Bronchial epithelial cell (primary cell): ENCODE measurements at regions not wholly inside any gene's neighbourhood (a gene's known extent, or its start where the extent isn't known, plus 50 kb on each side); places are given as distances from the start of the nearest gene placed in this dataset.

Experiments used
- DNase-seq: peaks from one replicate; pipeline ENCODE4 v3.0.0-alpha.2; 2010; ENCODE audit warnings: low read depth
- FAIRE-seq: peaks from 2 replicates; lab custom pipeline; 2011; peaks lifted over from hg19 to GRCh38; lab: Jason Lieb, UNC
- H3K27me3 ChIP-seq: 2 replicates; pipeline ENCODE4 v1.5.1; 2011; ENCODE audit warnings: low read length; ENCODE audit not compliant: control insufficient read depth, insufficient read depth
- H3K36me3 ChIP-seq: 2 replicates; pipeline ENCODE4 v1.5.1; 2011; ENCODE audit warnings: low read length; ENCODE audit not compliant: control insufficient read depth, insufficient read depth
- H3K4me3 ChIP-seq: 2 replicates; pipeline ENCODE4 v1.5.1; 2011; ENCODE audit warnings: mild to moderate bottlenecking, low read depth, low read length, control low read depth
- CTCF ChIP-seq: IDR thresholded peaks from 2 replicates; pipeline ENCODE4 v1.5.1; 2011; ENCODE audit warnings: mild to moderate bottlenecking, moderate library complexity, low read length, control low read depth, inconsistent platforms; ENCODE audit not compliant: insufficient read depth, severe bottlenecking

GRCh38 chr13:52961256-52961910, 67.2 kb upstream of the OLFM4 start:
- DNase-seq (no peak), FAIRE-seq (no peak)
- Histone ChIP-seq H3K4me3 (no peak overlapping the region), H3K27me3 (no peaks in the 10 kb centered on the region), H3K36me3 (no peaks in the 10 kb centered on the region)
- no peak for TF ChIP-seq CTCF

GRCh38 chr13:52955472-52955874, 73.1 kb upstream of the OLFM4 start:
- no peak for TF ChIP-seq CTCF
- no peak for FAIRE-seq
- no peak overlapping the region for H3K4me3 ChIP-seq

GRCh38 chr13:52954838-52955237, 73.8 kb upstream of the OLFM4 start:
- H3K4me3 ChIP-seq = no peak overlapping the region
- H3K36me3 ChIP-seq = no peaks in the 10 kb centered on the region
- FAIRE-seq (no peak), DNase-seq (no peak)
- TF ChIP-seq CTCF = no peak
- no peaks in the 10 kb centered on the region for H3K27me3 ChIP-seq

More at GRCh38 chr13:52955472-52955874, 73.1 kb upstream of the OLFM4 start:
- no peaks in the 10 kb centered on the region for H3K36me3 ChIP-seq
- no peak for DNase-seq
- no peaks in the 10 kb centered on the region for H3K27me3 ChIP-seq

GRCh38 chr13:52950436-52950956, 78.1 kb upstream of the OLFM4 start:
- H3K27me3 ChIP-seq = no peaks in the 10 kb centered on the region
- H3K36me3 ChIP-seq = no peaks in the 10 kb centered on the region
- H3K4me3 ChIP-seq = no peak overlapping the region
- TF ChIP-seq CTCF = no peak
- DNase-seq (no peak), FAIRE-seq (no peak)

- TF ChIP-seq CTCF = no peak
- Histone ChIP-seq H3K4me3 (no peak overlapping the region), H3K27me3 (no peaks in the 10 kb centered on the region), H3K36me3 (no peaks in the 10 kb centered on the region)
- FAIRE-seq (no peak), DNase-seq (no peak)
Observed at GRCh38 chr13:52949742-52950141, 78.9 kb upstream of the OLFM4 start.

- no peak for TF ChIP-seq CTCF
- no peak for FAIRE-seq
- DNase-seq = no peak
- no peaks in the 10 kb centered on the region for H3K27me3 ChIP-seq
- H3K4me3 ChIP-seq = no peak overlapping the region
- no peaks in the 10 kb centered on the region for H3K36me3 ChIP-seq
Observed at GRCh38 chr13:52949044-52949443, 79.6 kb upstream of the OLFM4 start.
